Erythroblast (primary cell): ENCODE measurements at regions not wholly inside any gene's neighbourhood (a gene's known extent, or its start where the extent isn't known, plus 50 kb on each side); places are given as distances from the start of the nearest gene placed in this dataset.

Experiments
- GATA1 ChIP-seq: IDR thresholded peaks from 2 replicates; pipeline ENCODE4 v1.6.1; 2011; ENCODE audit warnings: low read depth, mild to moderate bottlenecking, control low read depth, low read length, moderate library complexity
- POLR2A ChIP-seq: IDR thresholded peaks from 2 replicates; pipeline ENCODE4 v1.6.1; 2011; ENCODE audit warnings: mild to moderate bottlenecking, low read length

GRCh38 chr1:230568676-230569075, 73.6 kb upstream of the COG2 start:
- TF ChIP-seq POLR2A (no peak), GATA1 (no peak)
